ENCODE measurements at regions not wholly inside any gene's neighbourhood (a gene's known extent, or its start where the extent isn't known, plus 50 kb on each side); places are given as distances from the start of the nearest gene placed in this dataset.
A peak's percentile ranks its signal among the peaks of the same experiment; 100 is the strongest.

DNA sequence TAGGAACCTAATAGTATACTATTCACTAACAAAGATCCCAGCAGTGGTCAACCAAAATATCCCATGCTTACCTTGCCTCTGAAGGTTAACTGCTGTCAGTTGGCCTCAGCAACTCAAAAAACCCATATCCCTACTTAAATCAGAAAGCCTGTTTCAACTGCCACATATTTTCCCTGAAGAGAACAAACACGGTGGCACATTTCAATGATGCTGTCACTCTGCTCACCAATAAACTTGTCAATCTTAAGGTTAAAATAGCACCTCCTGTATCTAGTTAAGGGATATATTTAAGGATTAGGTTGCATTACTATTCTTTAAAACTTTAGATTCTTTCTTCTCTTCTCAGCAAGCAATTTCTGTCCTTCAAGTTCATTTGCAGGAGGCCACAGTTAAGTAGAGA lies 986.9 kb downstream of the CDH18 start:
- H3K9me3 ChIP-seq (ENCODE audit: low read depth): no peaks in the 10 kb centered on the region
- H3K36me3 ChIP-seq: no peaks in the 10 kb centered on the region
- H3K27me3 ChIP-seq: no peaks in the 10 kb centered on the region

DNA sequence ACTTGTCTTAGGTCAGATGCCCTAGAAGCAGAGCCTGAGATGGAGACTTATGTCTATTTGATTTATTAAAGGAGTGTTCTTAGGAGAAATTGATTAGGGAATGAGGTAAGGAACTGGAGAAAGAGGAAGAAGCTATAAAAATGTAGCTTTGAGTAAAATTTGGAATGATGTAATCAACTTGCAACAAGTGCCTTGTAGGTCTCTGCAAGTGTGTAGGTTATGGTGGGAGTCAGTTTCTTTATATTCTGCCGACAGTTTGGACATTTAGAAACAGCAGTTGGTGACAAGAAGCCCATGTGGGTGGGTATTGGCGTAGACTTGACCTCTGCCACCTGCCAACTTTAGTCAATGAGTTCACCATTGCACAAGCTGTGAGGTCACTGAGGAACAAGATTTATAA lies 986.5 kb downstream of the CDH18 start:
- Histone ChIP-seq H3K27ac (no peak overlapping the region), H3K4me1 (ENCODE audit: low read depth) (peaks cover 1% of the 10 kb centered on the region), H3K27me3 (no peaks in the 10 kb centered on the region), H3K4me3 (no peak overlapping the region), H3K36me3 (no peaks in the 10 kb centered on the region), H3K9me3 (ENCODE audit: low read depth) (no peaks in the 10 kb centered on the region)
- TF ChIP-seq, protein P1, sequence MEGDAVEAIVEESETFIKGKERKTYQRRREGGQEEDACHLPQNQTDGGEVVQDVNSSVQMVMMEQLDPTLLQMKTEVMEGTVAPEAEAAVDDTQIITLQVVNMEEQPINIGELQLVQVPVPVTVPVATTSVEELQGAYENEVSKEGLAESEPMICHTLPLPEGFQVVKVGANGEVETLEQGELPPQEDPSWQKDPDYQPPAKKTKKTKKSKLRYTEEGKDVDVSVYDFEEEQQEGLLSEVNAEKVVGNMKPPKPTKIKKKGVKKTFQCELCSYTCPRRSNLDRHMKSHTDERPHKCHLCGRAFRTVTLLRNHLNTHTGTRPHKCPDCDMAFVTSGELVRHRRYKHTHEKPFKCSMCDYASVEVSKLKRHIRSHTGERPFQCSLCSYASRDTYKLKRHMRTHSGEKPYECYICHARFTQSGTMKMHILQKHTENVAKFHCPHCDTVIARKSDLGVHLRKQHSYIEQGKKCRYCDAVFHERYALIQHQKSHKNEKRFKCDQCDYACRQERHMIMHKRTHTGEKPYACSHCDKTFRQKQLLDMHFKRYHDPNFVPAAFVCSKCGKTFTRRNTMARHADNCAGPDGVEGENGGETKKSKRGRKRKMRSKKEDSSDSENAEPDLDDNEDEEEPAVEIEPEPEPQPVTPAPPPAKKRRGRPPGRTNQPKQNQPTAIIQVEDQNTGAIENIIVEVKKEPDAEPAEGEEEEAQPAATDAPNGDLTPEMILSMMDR (IDR thresholded peaks at IDR 0.05; ENCODE audit: low read depth, low read length): no peak
- DNase-seq (ENCODE audit: low read depth in 1 of 2, low spot score in 1 of 2): no peak

More for the DNA sequence above, 986.9 kb downstream of the CDH18 start:
- TF ChIP-seq, protein P1 (IDR thresholded peaks at IDR 0.05; ENCODE audit: low read depth, low read length): no peak
- H3K4me1 ChIP-seq (ENCODE audit: low read depth): no peaks in the 10 kb centered on the region
- no peak overlapping the region for H3K4me3 ChIP-seq
- DNase-seq (ENCODE audit: low read depth in 1 of 2, low spot score in 1 of 2): no peak
- no peak overlapping the region for H3K27ac ChIP-seq

DNA sequence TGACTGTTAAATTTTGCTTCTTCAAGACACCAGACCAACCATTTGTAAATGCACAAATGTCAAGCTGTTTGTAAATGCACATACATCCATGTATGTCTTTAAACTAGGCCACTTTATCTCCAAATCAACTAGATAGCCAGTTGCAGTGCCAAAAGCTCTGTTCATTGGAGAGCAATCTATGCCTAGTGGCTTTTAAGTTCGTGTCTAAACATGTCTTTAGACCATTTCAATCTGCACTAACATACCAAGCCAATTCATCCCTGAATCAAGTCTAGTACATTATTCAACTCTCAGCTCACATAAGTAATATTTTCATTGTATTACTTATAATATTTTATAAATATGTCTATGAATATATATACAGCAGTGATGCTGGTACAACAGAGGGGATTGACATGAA lies 985.9 kb downstream of the CDH18 start:
- Histone ChIP-seq H3K9me3 (ENCODE audit: low read depth) (no peaks in the 10 kb centered on the region), H3K4me3 (no peak overlapping the region), H3K4me1 (ENCODE audit: low read depth) (peaks cover 7% of the 10 kb centered on the region), H3K27ac (no peak overlapping the region), H3K27me3 (no peaks in the 10 kb centered on the region), H3K36me3 (no peaks in the 10 kb centered on the region)
- TF ChIP-seq, protein P1 (IDR thresholded peaks at IDR 0.05; ENCODE audit: low read depth, low read length): no peak
- DNase-seq (ENCODE audit: low read depth in 1 of 2, low spot score in 1 of 2): no peak

DNA sequence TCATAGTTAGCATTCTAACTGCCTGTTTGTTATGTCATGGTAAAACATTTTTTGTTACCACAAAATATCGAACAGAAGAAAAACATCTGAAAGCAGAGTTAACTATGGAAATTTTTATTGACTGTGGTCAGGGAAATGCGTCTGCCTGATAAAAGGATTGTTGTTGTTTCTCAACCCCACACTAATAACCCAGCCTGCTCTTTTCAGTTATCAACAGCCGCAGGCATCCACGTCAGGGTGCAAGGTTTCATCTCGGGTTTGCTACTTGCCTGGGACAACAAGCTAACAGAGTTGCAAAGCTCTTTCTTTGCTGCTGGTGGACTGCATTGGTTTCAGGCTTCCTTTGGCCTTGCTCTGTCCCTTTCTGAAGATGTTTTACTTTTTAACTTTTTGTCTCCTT lies 969.2 kb downstream of the CDH18 start:
- Histone ChIP-seq H3K9me3 (ENCODE audit: low read depth) (no peaks in the 10 kb centered on the region), H3K4me3 (no peak overlapping the region), H3K36me3 (no peaks in the 10 kb centered on the region), H3K4me1 (ENCODE audit: low read depth) (no peaks in the 10 kb centered on the region), H3K27me3 (no peaks in the 10 kb centered on the region), H3K27ac (no peak overlapping the region)
- TF ChIP-seq, protein P1 (IDR thresholded peaks at IDR 0.05; ENCODE audit: low read depth, low read length): no peak
- DNase-seq (ENCODE audit: low read depth in 1 of 2, low spot score in 1 of 2): peak in 1 of 2 donors; percentile 5

DNA sequence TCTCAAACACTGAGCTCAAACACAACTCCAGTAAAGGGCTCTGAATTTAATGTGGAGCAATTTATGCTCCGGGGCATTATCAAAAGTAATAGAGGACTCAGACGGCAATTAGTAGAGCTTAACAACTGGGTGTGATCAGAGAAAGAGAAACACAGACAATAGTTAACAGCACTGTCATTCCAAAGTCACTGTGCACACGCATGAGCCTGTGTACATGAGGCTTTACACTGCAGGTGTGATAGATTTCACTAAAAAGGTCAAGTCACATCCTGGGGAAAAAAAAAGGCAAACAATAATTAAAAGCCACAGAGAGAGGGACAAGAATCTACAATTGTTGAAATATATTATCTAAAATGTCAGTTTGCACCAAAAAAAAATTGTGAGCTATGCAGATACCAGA lies 956.5 kb downstream of the CDH18 start:
- H3K27ac ChIP-seq: no peak overlapping the region
- H3K4me3 ChIP-seq: no peak overlapping the region
- no peaks in the 10 kb centered on the region for H3K4me1 ChIP-seq (ENCODE audit: low read depth)
- H3K9me3 ChIP-seq (ENCODE audit: low read depth): no peaks in the 10 kb centered on the region
- DNase-seq (ENCODE audit: low read depth in 1 of 2, low spot score in 1 of 2): no peak
- TF ChIP-seq, protein P1 (IDR thresholded peaks at IDR 0.05; ENCODE audit: low read depth, low read length): no peak
- no peaks in the 10 kb centered on the region for H3K27me3 ChIP-seq
- no peaks in the 10 kb centered on the region for H3K36me3 ChIP-seq

DNA sequence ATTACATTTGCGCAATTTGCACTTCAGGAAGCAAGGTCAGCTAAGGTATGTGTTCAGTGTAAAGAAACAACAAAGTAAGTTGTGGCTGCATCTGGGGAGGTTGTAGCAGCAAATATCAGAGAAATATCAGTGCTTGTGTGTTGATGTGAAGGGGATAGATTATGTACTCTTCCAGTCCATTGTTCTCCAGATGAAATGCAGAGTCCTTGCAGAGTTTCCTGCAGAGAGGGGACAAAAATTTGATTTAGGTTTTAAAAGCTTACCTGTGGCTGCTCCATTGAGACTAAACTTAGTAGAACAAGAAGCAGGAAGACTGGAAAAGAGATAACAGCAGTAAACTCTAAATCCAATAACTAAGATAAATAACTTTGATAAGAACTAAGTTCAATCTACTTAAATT lies 952.2 kb downstream of the CDH18 start:
- H3K36me3 ChIP-seq: no peaks in the 10 kb centered on the region
- no peak for DNase-seq (ENCODE audit: low read depth in 1 of 2, low spot score in 1 of 2)
- no peak overlapping the region for H3K27ac ChIP-seq
- no peaks in the 10 kb centered on the region for H3K9me3 ChIP-seq (ENCODE audit: low read depth)
- H3K27me3 ChIP-seq: no peaks in the 10 kb centered on the region
- no peaks in the 10 kb centered on the region for H3K4me1 ChIP-seq (ENCODE audit: low read depth)
- TF ChIP-seq, protein P1 (IDR thresholded peaks at IDR 0.05; ENCODE audit: low read depth, low read length): no peak
- no peak overlapping the region for H3K4me3 ChIP-seq

Data from cardiac muscle cell (in vitro differentiated cells and primary cell).